Loucy (cell line): ENCODE measurements at regions not wholly inside any gene's neighbourhood (a gene's known extent, or its start where the extent isn't known, plus 50 kb on each side); places are given as distances from the start of the nearest gene placed in this dataset.
A peak's percentile ranks its signal among the peaks of the same experiment; 100 is the strongest.

Experiments
- H2AFZ ChIP-seq: fragments of 200-600 bp; sonication (generic); 2 replicates; pipeline ENCODE4 v1.6.0; 2016; ENCODE audit warnings: antibody characterized with exemption, mild to moderate bottlenecking, low read length, moderate library complexity
- H3F3A ChIP-seq: fragments of 200-600 bp; 2 replicates; pipeline ENCODE4 v1.6.0; 2016; ENCODE audit warnings: antibody characterized with exemption, low read depth, mild to moderate bottlenecking
- H3K27me3 ChIP-seq: fragments of 200-600 bp; sonication (generic); 2 replicates; pipeline ENCODE4 v1.6.1; 2014; ENCODE audit warnings: low read length, mild to moderate bottlenecking; ENCODE audit not compliant: insufficient read depth, poor library complexity, severe bottlenecking
- H3K36me3 ChIP-seq: fragments of 200-600 bp; sonication (generic); 2 replicates; pipeline ENCODE4 v1.6.1; 2016; ENCODE audit warnings: low read length; ENCODE audit not compliant: insufficient read depth
- H3K4me1 ChIP-seq: fragments of 200-600 bp; sonication (generic); 2 replicates; pipeline ENCODE4 v1.5.1; 2014; ENCODE audit warnings: low read length, mild to moderate bottlenecking; ENCODE audit not compliant: insufficient read depth, poor library complexity, severe bottlenecking
- H3K4me2 ChIP-seq: fragments of 200-600 bp; sonication (generic); 2 replicates; pipeline ENCODE4 v1.6.0; 2014; ENCODE audit warnings: antibody characterized with exemption, low read length, low read depth, mild to moderate bottlenecking; ENCODE audit not compliant: poor library complexity, severe bottlenecking
- H3K4me3 ChIP-seq: fragments of 200-600 bp; sonication (generic); 2 replicates; pipeline ENCODE4 v1.5.1; 2014; ENCODE audit warnings: low read length, mild to moderate bottlenecking, mixed read lengths; ENCODE audit not compliant: poor library complexity, severe bottlenecking
- H3K79me2 ChIP-seq: fragments of 200-600 bp; sonication (generic); 2 replicates; pipeline ENCODE4 v1.6.1; 2014; ENCODE audit warnings: low read length; ENCODE audit not compliant: insufficient read depth
- H3K9ac ChIP-seq: fragments of 200-600 bp; sonication (generic); 2 replicates; pipeline ENCODE4 v1.6.0; 2014; ENCODE audit warnings: mild to moderate bottlenecking, low read depth, low read length, moderate library complexity; ENCODE audit not compliant: poor library complexity, severe bottlenecking
- H3K9me2 ChIP-seq: fragments of 200-600 bp; sonication (generic); replicated peaks from 2 replicates; pipeline ENCODE4 v1.6.1; 2016; ENCODE audit warnings: low read depth, low read length, mixed read lengths
- H3K9me3 ChIP-seq: fragments of 200-600 bp; sonication (generic); 2 replicates; pipeline ENCODE4 v1.6.1; 2014; ENCODE audit warnings: mild to moderate bottlenecking, antibody characterized with exemption, low read length, low read depth; ENCODE audit not compliant: insufficient read depth
- H4K20me1 ChIP-seq: fragments of 200-600 bp; sonication (generic); 2 replicates; pipeline ENCODE4 v1.6.0; 2014; ENCODE audit warnings: antibody characterized with exemption, low read length, mild to moderate bottlenecking; ENCODE audit not compliant: insufficient read depth, poor library complexity, severe bottlenecking
- EZH2phosphoT487 ChIP-seq: fragments of 200-600 bp; IDR thresholded peaks from 2 replicates; pipeline ENCODE4 v1.6.1; 2018; ENCODE audit warnings: antibody characterized with exemption, mild to moderate bottlenecking, moderate library complexity, borderline replicate concordance
- TF ChIP-seq, protein P1 (sequence below): fragments of 200-600 bp; sonication (generic); conservative IDR thresholded peaks from 2 replicates; pipeline ENCODE4 v1.5.1; 2014; ENCODE audit warnings: mild to moderate bottlenecking, antibody characterized with exemption, low read length

DNA sequence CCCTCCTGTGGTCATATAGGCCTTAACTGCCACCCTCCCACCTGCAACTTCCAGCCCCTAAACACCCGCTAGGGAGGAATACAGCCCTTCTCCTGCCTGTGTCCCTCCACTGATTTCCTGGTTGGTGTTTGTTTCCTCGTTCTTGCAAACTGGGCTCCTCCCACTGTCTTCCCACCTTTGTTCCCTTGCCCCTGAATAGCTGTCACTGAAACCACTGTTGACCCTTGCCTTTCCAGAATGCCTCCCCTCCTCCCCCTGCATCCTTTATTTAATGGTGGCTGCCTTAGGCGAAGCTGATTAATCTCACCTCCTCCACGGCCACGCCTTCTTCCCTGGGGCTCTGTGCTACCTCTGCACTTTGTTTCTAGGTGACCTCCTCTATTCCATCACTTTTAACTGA lies 626.7 kb downstream of the BNC2 start:
- TF ChIP-seq, protein P1, sequence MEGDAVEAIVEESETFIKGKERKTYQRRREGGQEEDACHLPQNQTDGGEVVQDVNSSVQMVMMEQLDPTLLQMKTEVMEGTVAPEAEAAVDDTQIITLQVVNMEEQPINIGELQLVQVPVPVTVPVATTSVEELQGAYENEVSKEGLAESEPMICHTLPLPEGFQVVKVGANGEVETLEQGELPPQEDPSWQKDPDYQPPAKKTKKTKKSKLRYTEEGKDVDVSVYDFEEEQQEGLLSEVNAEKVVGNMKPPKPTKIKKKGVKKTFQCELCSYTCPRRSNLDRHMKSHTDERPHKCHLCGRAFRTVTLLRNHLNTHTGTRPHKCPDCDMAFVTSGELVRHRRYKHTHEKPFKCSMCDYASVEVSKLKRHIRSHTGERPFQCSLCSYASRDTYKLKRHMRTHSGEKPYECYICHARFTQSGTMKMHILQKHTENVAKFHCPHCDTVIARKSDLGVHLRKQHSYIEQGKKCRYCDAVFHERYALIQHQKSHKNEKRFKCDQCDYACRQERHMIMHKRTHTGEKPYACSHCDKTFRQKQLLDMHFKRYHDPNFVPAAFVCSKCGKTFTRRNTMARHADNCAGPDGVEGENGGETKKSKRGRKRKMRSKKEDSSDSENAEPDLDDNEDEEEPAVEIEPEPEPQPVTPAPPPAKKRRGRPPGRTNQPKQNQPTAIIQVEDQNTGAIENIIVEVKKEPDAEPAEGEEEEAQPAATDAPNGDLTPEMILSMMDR = no peak
- no peak for TF ChIP-seq EZH2phosphoT487
- Histone ChIP-seq H3K4me3 (no peak overlapping the region), H3K9ac (no peak overlapping the region), H3K4me2 (no peak overlapping the region), H3K9me3 (no peaks in the 10 kb centered on the region), H3K4me1 (peaks cover 6% of the 10 kb centered on the region), H3F3A (no peaks in the 10 kb centered on the region), H3K27me3 (no peaks in the 10 kb centered on the region), H3K9me2 (no peaks in the 10 kb centered on the region), H4K20me1 (no peaks in the 10 kb centered on the region), H3K36me3 (no peaks in the 10 kb centered on the region), H2AFZ (peak overlapping the region; percentile 45; the same call in 1 of the 2 replicates), H3K79me2 (no peaks in the 10 kb centered on the region)

DNA sequence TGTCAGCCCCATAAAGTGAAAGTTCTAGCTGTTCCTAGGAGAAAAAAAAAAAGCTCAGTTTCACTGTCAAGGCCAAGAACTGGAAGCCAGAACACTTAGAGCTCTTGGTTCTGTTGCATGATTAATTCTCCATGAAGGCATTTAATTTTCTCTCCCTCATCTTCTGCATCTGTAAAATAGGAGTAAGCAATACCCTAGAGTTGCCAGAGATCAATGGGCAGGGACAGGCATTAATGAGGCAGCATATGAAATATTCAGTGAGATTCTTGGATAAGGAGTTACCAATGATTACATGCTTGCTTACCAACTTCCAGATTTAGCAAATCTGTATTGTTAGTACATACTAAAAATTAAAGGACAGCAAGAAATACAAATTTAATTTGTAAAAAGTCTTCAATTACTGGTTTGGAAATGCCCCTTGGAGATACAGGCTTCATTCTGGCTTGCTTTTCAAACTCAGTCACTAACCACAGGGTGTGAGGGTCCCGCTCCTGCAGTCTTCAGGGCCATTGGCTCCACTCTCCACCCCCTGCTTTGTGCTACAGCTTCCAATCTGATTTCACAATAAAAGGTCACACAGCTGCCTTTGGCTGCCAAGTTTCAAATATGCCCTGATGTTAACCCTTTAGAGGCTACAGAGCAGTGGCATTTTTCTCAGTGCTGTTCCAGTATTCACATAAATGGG lies 624.6 kb downstream of the BNC2 start:
- Histone ChIP-seq H3K4me1 (peaks cover under 1% of the 10 kb centered on the region), H3K36me3 (no peaks in the 10 kb centered on the region), H3K4me3 (no peak overlapping the region), H4K20me1 (no peaks in the 10 kb centered on the region), H3K4me2 (no peak overlapping the region), H3K9me3 (no peaks in the 10 kb centered on the region), H3F3A (no peaks in the 10 kb centered on the region), H3K9ac (no peak overlapping the region), H2AFZ (no peak overlapping the region), H3K79me2 (no peaks in the 10 kb centered on the region), H3K27me3 (no peaks in the 10 kb centered on the region), H3K9me2 (no peaks in the 10 kb centered on the region)
- TF ChIP-seq EZH2phosphoT487 = no peak
- TF ChIP-seq, protein P1 = no peak

DNA sequence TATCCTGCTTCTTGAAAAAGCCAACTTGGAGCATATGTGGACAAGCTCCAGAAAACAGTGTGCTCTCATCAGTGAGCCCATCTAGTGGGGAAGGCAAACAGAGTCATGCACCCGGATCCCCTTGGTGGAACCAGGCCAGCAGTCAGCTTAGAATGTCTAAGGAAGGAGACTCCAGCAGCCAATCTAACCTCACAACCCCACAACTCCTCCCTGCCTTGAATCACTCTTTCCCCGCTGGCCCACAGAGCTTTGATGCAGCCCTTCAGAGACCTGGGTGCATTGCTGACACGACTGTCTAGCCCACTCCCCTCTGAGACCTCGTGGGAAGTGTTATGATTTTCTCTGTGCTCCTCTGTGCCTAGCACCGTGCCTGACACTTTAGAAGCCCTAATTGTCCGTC lies 623.7 kb downstream of the BNC2 start:
- no peak overlapping the region for H2AFZ ChIP-seq
- H4K20me1 ChIP-seq = no peaks in the 10 kb centered on the region
- no peaks in the 10 kb centered on the region for H3K79me2 ChIP-seq
- H3K36me3 ChIP-seq = no peaks in the 10 kb centered on the region
- H3F3A ChIP-seq = no peaks in the 10 kb centered on the region
- TF ChIP-seq EZH2phosphoT487 = no peak
- TF ChIP-seq, protein P1 = no peak
- H3K4me3 ChIP-seq = no peak overlapping the region
- H3K9ac ChIP-seq = no peak overlapping the region
- no peaks in the 10 kb centered on the region for H3K9me3 ChIP-seq
- H3K9me2 ChIP-seq = no peaks in the 10 kb centered on the region
- H3K27me3 ChIP-seq = no peaks in the 10 kb centered on the region
- no peaks in the 10 kb centered on the region for H3K4me1 ChIP-seq
- H3K4me2 ChIP-seq = no peak overlapping the region
